Right lung (tissue), 2 donors: ENCODE measurements at regions not wholly inside any gene's neighbourhood (a gene's known extent, or its start where the extent isn't known, plus 50 kb on each side); places are given as distances from the start of the nearest gene placed in this dataset.

Experiments
- DNase-seq, 2 donors: peaks; one replicate each; pipeline ENCODE4 v3.0.0-alpha.2; 2013

DNA sequence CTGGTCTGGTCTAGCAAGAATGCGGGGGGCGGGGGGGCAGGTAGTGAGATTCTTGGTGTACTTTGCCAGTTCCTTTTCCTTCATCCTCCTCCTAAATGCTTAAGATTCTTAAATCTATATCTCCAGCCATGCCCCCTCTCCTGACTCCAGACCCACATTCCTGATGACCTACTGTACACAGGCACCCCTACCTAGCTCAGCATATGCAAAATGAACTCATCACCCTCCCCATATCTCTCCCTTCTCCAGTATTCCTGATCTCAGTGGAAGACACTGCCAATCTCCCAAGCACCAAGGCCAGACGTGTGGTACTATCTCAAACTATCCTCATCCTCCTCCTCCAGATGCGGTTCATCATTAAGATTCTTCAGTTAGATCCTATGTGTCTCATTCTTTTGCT lies 215.8 kb downstream of the SPTSSA start:
- DNase-seq = no peak

DNA sequence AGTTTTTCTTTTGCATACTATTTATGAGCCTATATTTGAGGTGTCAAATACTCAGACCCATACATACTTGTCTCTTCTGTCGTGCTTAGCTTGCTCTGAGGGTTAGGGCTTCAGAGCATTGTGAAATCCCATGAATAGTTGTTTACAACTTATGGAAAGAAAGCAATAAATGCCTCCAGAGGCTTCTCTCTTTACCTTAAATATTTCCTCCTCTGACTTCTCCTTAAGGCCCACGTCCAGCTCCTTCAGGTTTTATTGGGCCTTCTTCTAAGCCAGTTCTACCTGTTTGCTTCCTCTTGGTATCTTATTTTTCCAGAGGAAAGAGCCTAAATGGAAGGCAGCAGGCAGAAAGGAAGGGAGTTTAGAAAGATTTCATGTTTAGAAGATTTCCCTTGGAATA lies 218.6 kb downstream of the SPTSSA start:
- DNase-seq = no peak

DNA sequence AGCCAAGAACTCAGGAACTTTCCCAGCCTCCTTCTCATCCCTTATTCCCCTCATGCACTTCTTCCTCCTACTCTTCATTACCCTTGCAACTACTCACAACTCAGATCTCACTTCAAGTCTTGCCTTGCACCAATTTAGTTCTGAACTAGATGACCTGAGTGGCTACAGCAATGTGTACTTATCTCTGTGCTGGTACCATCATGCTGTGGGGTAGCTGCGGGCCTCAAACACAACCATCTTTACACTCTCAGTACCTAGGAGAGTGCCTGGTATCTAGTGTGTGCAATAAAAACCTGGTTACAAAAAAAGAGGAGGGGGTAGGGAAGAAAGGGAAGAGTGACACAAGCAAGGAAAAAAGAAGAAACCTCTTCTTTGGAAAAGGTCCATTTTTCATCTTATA lies 219.0 kb downstream of the SPTSSA start:
- DNase-seq = no peak

DNA sequence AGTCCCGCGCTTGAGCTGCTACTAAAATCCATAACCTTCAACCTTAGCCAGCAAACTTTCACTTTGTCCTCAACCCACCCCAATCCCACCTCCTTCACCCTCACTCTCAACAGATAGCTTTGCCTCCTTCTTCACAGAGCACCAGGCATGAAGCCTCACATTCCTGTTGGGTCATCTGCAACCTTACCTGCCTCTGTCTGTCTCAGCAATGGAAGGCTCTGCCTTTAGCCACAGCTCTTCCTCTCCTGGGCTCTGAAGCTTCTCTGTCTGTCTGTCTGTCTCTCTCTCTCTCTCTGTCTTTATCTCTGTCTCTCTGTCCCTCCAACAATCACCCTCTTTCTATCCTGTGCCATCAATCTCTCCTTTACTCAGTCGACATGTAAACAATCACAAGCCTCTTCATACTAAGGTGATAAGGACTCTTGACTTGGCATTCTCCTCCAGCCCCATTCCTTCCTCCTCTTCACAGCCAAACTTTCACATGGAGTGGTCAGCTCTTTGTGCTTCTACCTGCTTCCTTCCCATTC lies 220.8 kb downstream of the SPTSSA start:
- DNase-seq = no peak

DNA sequence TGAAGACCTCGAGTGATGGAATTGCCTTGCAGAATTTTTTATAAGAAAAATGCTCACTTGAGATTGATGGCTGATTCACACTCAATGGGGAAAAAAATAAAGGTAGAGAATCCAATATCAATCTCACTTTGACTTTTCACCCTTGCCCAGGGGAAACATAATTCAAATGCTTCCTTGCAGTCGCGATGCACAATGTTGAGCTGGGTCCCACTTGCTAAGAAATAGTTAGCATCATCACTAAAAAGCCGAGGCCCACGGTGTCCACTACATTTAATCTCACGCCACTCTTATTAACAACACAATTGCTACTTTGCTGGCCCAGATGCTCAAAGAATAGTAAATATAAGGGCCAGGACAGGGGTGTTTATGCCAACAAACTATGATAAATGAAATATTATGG lies 223.4 kb downstream of the SPTSSA start:
- DNase-seq = no peak

DNA sequence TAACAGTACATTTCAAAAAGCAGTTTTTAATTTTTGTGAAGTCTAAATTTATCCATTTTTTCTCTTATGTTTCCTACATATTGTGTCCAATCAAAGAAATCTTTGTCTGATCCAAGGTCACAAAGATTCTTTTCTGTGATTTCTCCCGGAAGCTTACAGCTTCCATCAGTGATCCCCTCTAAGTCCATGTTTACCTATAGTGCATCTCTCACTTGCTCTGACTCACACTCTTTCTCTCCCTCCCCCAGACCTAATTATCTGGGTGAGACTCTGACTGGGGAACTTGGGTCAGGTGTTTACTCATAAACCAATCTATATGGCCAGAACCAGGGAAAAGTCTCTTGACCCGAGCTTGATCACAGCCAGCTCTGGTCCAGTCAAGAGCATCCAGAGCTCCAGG lies 224.4 kb downstream of the SPTSSA start:
- DNase-seq = no peak

DNA sequence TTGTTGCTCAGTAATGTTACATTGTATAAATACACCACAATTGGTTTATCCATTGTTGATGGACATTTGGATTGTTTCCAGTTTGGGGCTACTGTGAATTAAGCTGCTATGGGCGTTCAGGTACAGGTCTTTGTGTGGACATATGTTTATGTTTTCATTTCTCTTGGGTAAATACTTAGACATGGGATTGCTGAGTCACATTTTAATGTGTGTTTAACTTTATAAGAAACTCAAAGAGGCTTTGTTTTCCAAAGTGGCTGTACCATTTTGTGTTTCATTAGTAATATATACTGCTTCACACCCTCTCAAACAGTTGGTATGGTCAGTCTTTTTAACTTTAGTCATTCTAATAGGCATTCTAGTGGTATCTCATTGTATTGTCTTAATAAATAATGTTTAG lies 225.0 kb downstream of the SPTSSA start:
- no peak for DNase-seq

DNA sequence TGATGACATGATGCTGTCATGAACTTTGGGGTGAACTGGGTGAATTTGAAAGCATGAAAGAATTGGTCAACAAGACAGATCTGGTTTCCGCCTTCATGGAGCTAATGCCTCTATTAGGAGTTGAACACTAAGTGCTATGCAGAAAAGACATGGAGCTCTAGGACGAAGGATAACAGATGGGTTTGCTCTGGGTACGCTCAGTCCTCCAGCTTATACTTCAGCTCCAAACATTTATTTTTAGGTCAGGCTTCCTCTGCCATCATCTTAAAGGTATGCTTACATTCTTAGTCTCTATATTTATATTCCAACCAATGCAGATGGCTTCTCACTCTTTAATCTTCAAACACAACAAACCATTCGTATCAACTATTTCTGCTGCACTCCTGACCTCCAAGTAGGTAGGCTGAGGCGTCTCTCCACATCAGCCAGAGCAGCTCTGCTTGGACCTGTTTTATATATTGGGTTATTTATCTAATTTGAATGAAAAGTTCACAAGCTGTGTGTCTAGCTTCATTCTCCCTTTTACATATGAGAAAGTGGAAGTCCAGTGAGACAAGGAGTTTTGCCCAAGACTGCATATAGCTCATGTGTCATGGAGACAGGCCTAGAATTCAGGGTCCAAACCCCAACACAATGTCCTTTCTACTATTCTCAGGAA lies 226.3 kb downstream of the SPTSSA start:
- DNase-seq = no peak

DNA sequence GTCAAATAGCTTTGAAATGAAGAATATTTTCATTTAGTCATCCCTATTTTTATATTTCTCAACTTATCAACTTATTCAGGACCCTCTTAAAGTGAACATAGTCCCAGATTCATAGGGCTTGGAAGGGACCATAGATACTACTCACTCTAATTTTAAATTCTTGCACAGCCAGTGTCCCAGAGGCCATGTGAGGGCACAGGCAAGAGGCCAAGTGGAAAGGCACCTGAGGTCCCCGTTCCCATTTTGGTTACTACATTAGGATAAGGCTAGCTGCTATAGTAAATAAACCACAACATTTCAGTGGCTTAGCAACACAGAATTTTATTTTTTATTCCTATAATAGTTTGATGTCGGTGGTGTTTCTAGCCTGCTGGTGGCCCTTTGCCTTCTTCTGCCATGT lies 227.8 kb downstream of the SPTSSA start:
- DNase-seq = no peak

DNA sequence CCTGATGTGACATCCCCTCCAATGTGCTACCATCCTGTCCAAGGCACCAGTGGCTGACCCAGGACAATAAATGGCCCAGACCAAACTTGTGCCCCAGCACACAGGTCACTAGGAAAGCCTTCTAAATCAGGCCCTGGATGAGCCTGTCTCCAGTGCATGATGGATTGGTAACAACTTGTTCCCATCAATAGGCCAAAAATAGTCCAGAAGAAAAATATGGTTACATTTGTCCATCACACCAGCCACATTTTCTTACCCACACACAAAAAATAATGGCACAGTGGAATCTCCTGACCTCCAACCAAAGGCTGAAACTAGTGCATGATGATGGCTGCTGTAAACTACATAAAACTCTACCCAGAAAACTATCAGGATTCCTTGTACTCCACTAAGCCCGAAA lies 228.4 kb downstream of the SPTSSA start:
- DNase-seq = no peak

DNA sequence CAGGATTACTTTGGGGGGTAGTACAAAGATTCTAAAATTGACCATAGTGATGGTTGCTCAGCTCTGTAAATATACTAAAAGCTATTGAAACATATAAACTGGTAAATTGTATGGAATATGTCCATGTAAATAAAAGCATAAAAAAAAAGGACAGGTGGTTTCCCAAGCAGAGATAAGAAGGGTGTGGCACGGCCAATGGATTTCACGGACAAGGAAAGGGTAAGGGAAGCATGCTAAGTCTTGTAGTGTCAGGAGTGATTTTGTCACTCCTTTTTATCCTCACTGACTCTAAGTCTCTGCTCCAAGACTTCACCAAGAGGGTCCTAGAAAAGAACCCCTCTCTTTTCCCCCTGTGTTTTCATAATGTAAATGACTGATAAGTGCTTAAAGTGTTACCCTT lies 229.2 kb downstream of the SPTSSA start:
- DNase-seq = no peak

DNA sequence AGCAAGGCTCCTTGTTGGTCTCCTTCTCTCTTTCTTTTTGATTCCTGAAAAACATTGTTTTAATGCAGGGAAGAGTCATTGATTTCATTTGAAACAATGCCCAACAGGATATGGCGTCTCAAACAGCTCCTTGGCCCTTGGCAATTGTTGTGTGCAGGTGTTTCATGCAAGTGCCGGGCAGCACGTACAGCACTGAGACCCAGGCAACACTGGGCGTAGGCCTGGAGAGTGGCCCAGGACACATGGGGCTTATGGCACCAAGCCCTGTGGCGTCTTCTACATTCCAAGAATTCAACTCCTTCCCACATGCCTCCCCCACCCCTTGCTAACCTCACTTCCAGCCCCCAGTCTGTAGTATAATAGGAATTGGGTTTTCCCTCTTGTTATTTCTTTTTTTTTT lies 230.4 kb downstream of the SPTSSA start:
- DNase-seq = no peak

DNA sequence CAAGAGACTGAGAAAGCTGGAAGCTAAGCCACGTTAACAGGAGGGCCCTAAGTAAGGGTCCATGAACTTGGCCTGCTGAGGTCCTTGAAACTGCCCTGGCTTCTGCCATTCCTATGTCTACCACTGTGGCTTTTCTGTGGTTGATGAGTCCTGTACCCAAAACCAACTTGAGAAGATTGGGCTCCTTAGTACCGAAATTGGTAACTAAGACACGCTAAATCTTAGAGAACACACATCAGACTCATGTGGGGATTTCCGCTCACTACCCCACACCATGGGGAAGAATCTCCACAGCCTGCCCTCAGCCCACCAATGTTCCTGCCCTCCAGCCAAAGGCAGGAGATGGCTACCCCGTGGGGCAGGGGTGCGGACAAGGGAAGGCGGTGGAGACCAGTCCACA lies 232.9 kb downstream of the SPTSSA start:
- DNase-seq = no peak

DNA sequence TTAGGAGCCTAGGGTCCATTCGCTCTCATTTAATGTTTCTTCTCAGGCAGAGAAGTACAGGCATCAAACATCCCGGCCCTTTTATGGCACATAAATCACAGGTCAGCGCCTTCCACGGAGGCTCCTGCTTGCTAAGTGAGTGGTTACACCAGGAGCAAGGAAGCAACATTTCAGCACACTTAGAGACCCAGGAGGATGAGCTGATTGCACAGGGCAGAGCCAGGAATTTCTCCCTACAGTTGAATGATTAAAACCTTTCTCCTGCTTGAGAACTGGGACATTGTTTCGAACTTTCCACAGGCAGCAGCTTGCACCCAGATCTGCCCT lies 233.4 kb downstream of the SPTSSA start:
- no peak for DNase-seq

DNA sequence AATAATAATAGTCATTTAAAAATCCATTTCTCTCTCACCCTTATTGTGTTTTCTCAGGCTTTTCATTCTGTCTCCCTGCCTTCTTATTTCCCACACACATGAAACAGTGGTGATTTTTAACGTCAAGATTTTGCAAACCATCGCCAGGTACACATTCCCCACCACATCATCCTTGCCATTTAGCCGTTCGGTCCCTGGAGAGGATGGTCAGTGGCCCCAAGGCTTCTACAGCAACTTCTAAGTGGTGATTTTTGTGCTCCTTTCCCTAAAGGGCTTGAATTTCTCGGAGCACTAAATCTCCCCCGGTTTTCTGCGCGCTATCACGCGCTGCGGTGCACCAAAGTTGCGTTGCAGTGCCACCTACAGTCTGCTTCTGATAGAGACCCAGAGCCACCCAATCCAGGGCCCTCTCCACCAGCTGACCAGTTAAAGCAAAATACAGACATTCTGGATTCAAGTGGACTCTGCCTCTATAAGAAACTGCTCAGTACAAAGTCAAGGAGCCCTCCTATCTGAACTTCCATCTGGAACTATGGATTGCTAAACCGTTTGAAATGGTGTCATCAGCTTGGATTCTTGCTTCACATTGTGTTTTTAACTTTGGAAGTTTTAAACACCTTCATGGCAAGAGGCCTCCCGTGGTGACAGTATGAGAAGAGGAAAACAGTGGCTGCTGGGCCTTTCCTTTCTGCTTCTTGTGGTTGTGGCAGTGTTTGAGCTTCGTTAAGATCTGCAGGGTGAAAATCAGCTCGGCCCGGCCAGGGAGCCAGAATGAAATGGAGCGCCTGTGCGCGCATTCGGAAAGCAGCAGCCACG lies 234.0 kb downstream of the SPTSSA start:
- DNase-seq = peak; percentile 45 to 60

DNA sequence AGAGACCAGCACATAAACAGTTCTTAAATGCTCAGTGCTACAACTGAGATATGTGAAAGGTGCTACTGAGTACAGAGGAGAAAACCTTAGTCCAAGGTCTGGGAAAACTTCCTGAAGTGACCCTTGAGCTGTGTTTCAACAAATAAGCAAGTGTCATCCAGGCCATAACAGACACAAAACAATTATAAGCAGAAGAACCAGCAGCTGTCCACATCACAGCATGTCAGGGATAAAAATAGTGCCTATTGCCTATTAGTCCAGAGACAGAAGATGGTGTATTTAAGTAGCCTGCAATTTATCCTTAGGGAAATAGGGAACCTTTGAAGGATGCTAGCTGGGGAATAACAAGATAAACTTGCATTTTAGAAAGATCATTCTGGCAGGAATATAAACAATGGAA lies 237.8 kb downstream of the SPTSSA start:
- no peak for DNase-seq

DNA sequence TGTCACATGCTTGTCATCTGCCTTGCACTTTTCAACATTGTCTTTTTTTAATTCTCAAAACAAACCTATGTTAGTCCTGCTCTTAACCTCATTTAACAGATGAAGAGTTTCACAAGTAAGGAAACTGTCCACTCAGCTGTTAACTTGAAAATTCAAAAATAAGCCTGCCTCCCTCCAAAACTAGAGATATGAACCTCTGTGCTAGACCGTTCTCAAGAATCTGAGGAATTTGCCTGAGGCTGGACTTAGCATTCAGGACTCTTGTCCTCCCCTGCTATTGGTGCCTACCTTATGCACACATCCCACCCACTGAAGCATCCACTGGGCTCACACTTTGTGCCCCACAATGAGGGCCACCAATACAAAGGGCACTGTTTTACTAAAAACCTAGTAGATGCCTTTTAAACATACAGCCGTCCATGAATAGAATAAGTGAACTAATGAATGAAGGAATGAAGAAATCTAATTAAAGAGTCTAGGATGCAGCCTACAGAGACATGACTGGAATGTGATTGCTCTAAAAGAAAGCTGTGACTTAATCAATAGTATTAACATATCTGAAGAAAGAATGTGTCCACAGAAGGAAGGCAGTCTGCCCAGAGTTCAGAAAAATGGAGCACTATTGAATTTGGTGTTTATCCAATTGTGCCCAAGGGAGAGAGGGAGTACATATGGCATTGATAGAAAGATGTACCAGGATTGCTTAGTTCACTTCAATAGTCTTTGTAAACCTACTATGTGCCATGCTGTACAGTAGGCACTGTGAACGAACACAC lies 238.5 kb downstream of the SPTSSA start:
- no peak for DNase-seq

DNA sequence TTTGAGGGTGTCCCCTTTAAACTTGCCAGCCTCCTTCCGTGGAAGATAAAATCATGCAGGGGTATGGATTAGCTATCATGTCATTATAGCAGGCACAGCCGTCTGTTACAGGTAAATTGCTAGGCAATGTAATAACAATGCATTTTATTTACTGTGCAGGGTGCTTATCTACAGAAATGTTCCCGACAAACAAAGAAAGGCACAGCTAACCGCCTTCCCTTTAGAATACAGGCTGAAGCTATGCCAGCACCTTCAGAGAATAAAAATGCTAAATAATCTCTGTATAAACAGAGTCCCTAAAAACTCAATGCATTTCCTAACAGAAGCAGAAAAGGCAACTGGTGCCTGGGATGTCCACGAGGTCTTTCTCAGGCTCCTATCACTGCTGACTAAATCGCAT lies 239.2 kb downstream of the SPTSSA start:
- no peak for DNase-seq

DNA sequence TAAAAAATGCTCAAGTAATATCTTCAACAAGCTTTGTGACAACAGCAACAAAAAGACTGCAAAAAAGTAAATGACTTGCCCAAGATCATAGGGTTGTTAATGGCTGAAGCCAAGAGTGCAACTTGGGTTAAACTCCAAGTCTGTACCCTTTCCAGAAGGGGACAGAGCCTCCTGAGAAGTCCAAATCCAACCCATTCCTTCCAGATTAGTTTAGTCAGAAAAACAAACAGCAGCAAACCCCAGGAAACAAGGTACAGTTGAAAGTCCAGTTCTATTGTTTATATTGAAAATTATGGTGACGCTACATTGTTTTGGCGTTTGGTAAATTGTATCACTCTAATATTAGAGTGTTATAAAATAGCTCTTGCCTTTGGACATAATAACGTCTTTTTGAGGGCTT lies 239.9 kb downstream of the SPTSSA start:
- DNase-seq = no peak

DNA sequence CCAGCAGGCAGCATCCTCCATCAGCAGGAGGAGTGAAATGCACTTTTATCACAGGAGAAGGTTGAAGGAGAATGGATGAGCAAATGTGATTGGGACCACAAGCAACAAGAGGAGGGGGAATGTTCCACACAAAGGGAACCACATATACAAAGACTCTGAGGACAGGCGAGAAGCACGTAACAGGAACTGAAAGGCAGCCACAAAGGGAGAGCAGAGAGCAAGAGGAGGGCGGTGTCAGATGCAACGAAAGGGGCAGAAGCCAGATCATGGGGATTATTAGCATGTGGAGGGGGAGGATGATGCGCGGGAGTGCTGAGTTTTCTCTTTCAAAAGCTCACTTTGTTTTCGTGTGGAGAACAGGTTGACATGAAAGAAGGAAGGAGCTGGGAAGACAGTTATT lies 241.1 kb downstream of the SPTSSA start:
- DNase-seq = no peak

DNA sequence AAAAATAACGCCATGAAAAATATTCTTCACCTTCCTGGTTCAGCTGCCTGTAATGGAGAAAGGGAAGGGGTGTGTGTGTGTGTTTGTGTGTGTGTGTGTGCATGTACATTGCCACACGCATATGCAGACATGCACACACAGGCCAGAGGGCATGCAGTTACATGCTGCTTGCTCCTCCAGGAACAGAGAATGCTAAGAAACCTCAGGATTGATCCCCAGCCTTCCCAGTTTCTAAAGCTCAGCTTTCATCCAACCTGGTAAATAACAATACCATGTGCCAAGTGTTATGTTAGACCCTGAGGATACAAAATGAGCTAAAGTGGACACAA lies 241.7 kb downstream of the SPTSSA start:
- no peak for DNase-seq

DNA sequence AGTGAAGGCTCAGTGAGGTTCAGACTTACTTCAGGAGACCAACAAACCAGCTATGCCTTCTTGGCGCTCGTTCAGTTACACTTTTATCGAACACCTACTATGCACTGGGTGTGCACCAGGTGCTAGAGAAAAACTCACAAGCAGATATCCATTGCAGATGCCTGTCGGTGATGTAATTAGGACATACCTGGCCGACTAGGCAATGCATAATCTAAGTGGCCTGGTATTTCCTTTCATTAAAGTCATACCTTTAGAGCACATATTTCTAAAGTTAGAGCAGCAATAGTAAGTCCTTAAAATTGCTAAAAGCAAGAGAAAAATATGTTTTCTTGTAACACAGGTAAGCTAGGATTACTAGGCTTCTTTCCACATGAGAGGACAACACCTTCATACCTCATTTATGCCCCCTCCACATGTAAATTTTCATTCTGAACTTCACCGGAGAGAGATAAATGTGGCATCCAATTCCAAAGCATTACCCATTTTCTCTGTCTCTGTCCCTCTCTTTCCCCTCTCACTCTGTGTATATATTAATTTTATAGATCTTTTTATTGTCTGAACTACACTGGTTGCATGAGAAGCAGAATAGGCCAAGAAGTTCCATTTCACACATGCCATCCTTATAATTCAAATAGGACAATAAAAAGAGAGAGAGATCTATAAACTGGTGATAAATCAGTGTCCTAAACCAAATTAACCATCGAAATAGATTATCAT lies 242.2 kb downstream of the SPTSSA start:
- DNase-seq = no peak
